NT2/D1 (cell line): ENCODE measurements at regions not wholly inside any gene's neighbourhood (a gene's known extent, or its start where the extent isn't known, plus 50 kb on each side); places are given as distances from the start of the nearest gene placed in this dataset.

Source experiments
- SUZ12 ChIP-seq: IDR thresholded peaks from 2 replicates; pipeline ENCODE4 v1.6.1; 2011; ENCODE audit not compliant: insufficient read length, insufficient read depth; ENCODE audit errors: extremely low read depth
- YY1 ChIP-seq: IDR thresholded peaks from 2 replicates; pipeline ENCODE4 v1.6.1; 2011; ENCODE audit not compliant: insufficient read length, insufficient read depth
- ZNF274 ChIP-seq: IDR thresholded peaks from 2 replicates; pipeline ENCODE4 v1.6.1; 2011; ENCODE audit warnings: mild to moderate bottlenecking, low read depth, low read length

- TF ChIP-seq YY1 = no peak
- no peak for TF ChIP-seq ZNF274
- no peak for TF ChIP-seq SUZ12
These were observed 53.8 kb upstream of the DPH5 start for GRCh38 chr1:101079341-101079740.
